WTC11 (cell line): ENCODE measurements at regions not wholly inside any gene's neighbourhood (a gene's known extent, or its start where the extent isn't known, plus 50 kb on each side); places are given as distances from the start of the nearest gene placed in this dataset.

ENCODE experiments used
- ATAC-seq: fragments of 200-7000 bp; cut with Tn5 transposase; 2 replicates; pipeline ENCODE4 v1.10.0; 2021; ENCODE audit warnings: mild to moderate bottlenecking, moderate library complexity
- CTCF ChIA-PET: fragments of 300-600 bp; sonication (Branson Sonifier 250); formaldehyde crosslinking; loops from one replicate; lab custom pipeline; 2021; ENCODE audit warnings: antibody characterized with exemption; lab: Charles Lee
- POLR2A ChIA-PET: fragments of 350-600 bp; sonication (Branson Sonifier 250); formaldehyde crosslinking; loops from one replicate; lab custom pipeline; 2021; ENCODE audit warnings: antibody characterized with exemption; lab: Charles Lee
- DNase-seq: peaks from one replicate; pipeline ENCODE4 v3.0.0; 2021; ENCODE audit warnings: low spot score
- H3K27ac Mint-ChIP-seq: 2 replicates; pipeline ENCODE4 v1.8.0; 2021; ENCODE audit warnings: mixed read lengths
- H3K27me3 Mint-ChIP-seq: 2 replicates; pipeline ENCODE4 v1.8.0; 2021; ENCODE audit warnings: low read depth, mild to moderate bottlenecking, moderate library complexity, mixed read lengths
- H3K36me3 Mint-ChIP-seq: 2 replicates; pipeline ENCODE4 v1.8.0; 2021; ENCODE audit warnings: mixed read lengths
- H3K4me1 Mint-ChIP-seq: 2 replicates; pipeline ENCODE4 v1.8.0; 2022; ENCODE audit warnings: mixed read lengths
- H3K4me3 Mint-ChIP-seq: 2 replicates; pipeline ENCODE4 v1.8.0; 2021; ENCODE audit warnings: mild to moderate bottlenecking, moderate library complexity, mixed read lengths
- H3K9me3 Mint-ChIP-seq: 2 replicates; pipeline ENCODE4 v1.8.0; 2021; ENCODE audit warnings: mixed read lengths
- ATF2 ChIP-seq: sonication (generic); formaldehyde crosslinking; IDR thresholded peaks from 2 replicates; pipeline ENCODE4 v1.8.1; 2022; ENCODE audit warnings: low read depth, missing genetic modification reagents, borderline replicate concordance
- CBFB ChIP-seq: sonication (generic); formaldehyde crosslinking; IDR thresholded peaks from 2 replicates; pipeline ENCODE4 v1.8.1; 2022; ENCODE audit warnings: mild to moderate bottlenecking, low read depth, missing genetic modification reagents
- CTCF ChIP-seq: fragments of 200-600 bp; IDR thresholded peaks from 2 replicates; pipeline ENCODE4 v1.8.0; 2022; ENCODE audit warnings: antibody characterized with exemption
- ELF4 ChIP-seq: sonication (generic); formaldehyde crosslinking; IDR thresholded peaks from 2 replicates; pipeline ENCODE4 v1.8.1; 2022; ENCODE audit warnings: low read depth, mild to moderate bottlenecking, moderate library complexity, missing genetic modification reagents
- FOXK1 ChIP-seq: sonication (generic); formaldehyde crosslinking; IDR thresholded peaks from 2 replicates; pipeline ENCODE4 v1.8.0; 2022; ENCODE audit warnings: mild to moderate bottlenecking, moderate library complexity, missing genetic modification reagents
- GABPB1 ChIP-seq: sonication (generic); formaldehyde crosslinking; IDR thresholded peaks from 2 replicates; pipeline ENCODE4 v1.8.1; 2023; ENCODE audit warnings: mild to moderate bottlenecking, missing genetic modification reagents
- GTF2I ChIP-seq: fragments of 250-450 bp; sonication (Bioruptor Pico); conservative IDR thresholded peaks from 2 replicates; pipeline ENCODE4 v1.4.0; 2021; ENCODE audit warnings: mild to moderate bottlenecking
- HMGA2 ChIP-seq: fragments of 250-450 bp; sonication (Bioruptor Pico); IDR thresholded peaks from 2 replicates; pipeline ENCODE4 v1.4.0; 2021; ENCODE audit warnings: mild to moderate bottlenecking, moderate library complexity
- IRF2 ChIP-seq: sonication (generic); formaldehyde crosslinking; IDR thresholded peaks from 2 replicates; pipeline ENCODE4 v1.8.0; 2022; ENCODE audit warnings: low read depth, missing genetic modification reagents, borderline replicate concordance
- KAT7 ChIP-seq: sonication (generic); formaldehyde crosslinking; IDR thresholded peaks from 2 replicates; pipeline ENCODE4 v1.8.1; 2023; ENCODE audit warnings: missing genetic modification reagents, mild to moderate bottlenecking, borderline replicate concordance
- MXD4 ChIP-seq: fragments of 250-450 bp; sonication (Bioruptor Pico); IDR thresholded peaks from 2 replicates; pipeline ENCODE4 v1.8.0; 2021; ENCODE audit warnings: mild to moderate bottlenecking, moderate library complexity, borderline replicate concordance
- NR1H2 ChIP-seq: sonication (generic); formaldehyde crosslinking; IDR thresholded peaks from 2 replicates; pipeline ENCODE4 v1.9.0; 2021; ENCODE audit warnings: mild to moderate bottlenecking, moderate library complexity, missing genetic modification reagents
- NR3C1 ChIP-seq: sonication (generic); formaldehyde crosslinking; conservative IDR thresholded peaks from 2 replicates; pipeline ENCODE4 v1.8.1; 2023; ENCODE audit warnings: low read depth, mild to moderate bottlenecking, missing genetic modification reagents
- RELA ChIP-seq: sonication (generic); formaldehyde crosslinking; IDR thresholded peaks from 2 replicates; pipeline ENCODE4 v1.8.1; 2022; ENCODE audit warnings: missing genetic modification reagents, mild to moderate bottlenecking, borderline replicate concordance
- SMAD4 ChIP-seq: sonication (generic); formaldehyde crosslinking; IDR thresholded peaks from 2 replicates; pipeline ENCODE4 v1.8.0; 2022; ENCODE audit warnings: mild to moderate bottlenecking, missing genetic modification reagents
- SOX15 ChIP-seq: fragments of 250-450 bp; sonication (Bioruptor Pico); IDR thresholded peaks from 2 replicates; pipeline ENCODE4 v1.9.0; 2021; ENCODE audit warnings: mild to moderate bottlenecking
- SP1 ChIP-seq: sonication (generic); formaldehyde crosslinking; conservative IDR thresholded peaks from 2 replicates; pipeline ENCODE4 v1.8.1; 2022; ENCODE audit warnings: missing genetic modification reagents
- TCF7 ChIP-seq: sonication (generic); formaldehyde crosslinking; IDR thresholded peaks from 2 replicates; pipeline ENCODE4 v1.8.0; 2022; ENCODE audit warnings: mild to moderate bottlenecking, low read depth, missing genetic modification reagents, moderate library complexity
- TP53 ChIP-seq: sonication (generic); formaldehyde crosslinking; IDR thresholded peaks from 2 replicates; pipeline ENCODE4 v1.8.1; 2023; ENCODE audit warnings: mild to moderate bottlenecking, missing genetic modification reagents
- ZNF281 ChIP-seq: sonication (generic); formaldehyde crosslinking; IDR thresholded peaks from 2 replicates; pipeline ENCODE4 v1.8.0; 2023; ENCODE audit warnings: mild to moderate bottlenecking, missing genetic modification reagents
- ZNF396 ChIP-seq: fragments of 250-450 bp; sonication (Bioruptor Pico); IDR thresholded peaks from 2 replicates; pipeline ENCODE4 v1.8.0; 2021; ENCODE audit warnings: mild to moderate bottlenecking, moderate library complexity, borderline replicate concordance
- TF ChIP-seq, protein P1 (sequence below): sonication (generic); formaldehyde crosslinking; IDR thresholded peaks from 2 replicates; pipeline ENCODE4 v1.8.0; 2022; ENCODE audit warnings: mild to moderate bottlenecking, missing genetic modification reagents
- TF ChIP-seq, protein P2 (sequence below): sonication (generic); formaldehyde crosslinking; conservative IDR thresholded peaks from 2 replicates; pipeline ENCODE4 v1.8.1; 2023; ENCODE audit warnings: mild to moderate bottlenecking, low read depth, missing genetic modification reagents, moderate library complexity
- TF ChIP-seq, protein P3 (sequence below): sonication (generic); formaldehyde crosslinking; IDR thresholded peaks from 2 replicates; pipeline ENCODE4 v1.8.0; 2022; ENCODE audit warnings: mild to moderate bottlenecking, missing genetic modification reagents
- TF ChIP-seq, protein P4 (sequence below): sonication (generic); formaldehyde crosslinking; IDR thresholded peaks from 2 replicates; pipeline ENCODE4 v1.8.1; 2023; ENCODE audit warnings: mild to moderate bottlenecking, missing genetic modification reagents

GRCh38 chr6:51209651-51210050, 391.0 kb downstream of the TFAP2B start (continued):
- no peak for TF ChIP-seq NR3C1 (CRISPR knock-in tag)
- no peak for TF ChIP-seq ZNF281 (CRISPR knock-in tag)
- TF ChIP-seq, protein P1, sequence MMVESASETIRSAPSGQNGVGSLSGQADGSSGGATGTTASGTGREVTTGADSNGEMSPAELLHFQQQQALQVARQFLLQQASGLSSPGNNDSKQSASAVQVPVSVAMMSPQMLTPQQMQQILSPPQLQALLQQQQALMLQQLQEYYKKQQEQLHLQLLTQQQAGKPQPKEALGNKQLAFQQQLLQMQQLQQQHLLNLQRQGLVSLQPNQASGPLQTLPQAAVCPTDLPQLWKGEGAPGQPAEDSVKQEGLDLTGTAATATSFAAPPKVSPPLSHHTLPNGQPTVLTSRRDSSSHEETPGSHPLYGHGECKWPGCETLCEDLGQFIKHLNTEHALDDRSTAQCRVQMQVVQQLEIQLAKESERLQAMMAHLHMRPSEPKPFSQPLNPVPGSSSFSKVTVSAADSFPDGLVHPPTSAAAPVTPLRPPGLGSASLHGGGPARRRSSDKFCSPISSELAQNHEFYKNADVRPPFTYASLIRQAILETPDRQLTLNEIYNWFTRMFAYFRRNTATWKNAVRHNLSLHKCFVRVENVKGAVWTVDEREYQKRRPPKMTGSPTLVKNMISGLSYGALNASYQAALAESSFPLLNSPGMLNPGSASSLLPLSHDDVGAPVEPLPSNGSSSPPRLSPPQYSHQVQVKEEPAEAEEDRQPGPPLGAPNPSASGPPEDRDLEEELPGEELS (CRISPR knock-in tag), result no peak
- TF ChIP-seq ZNF396 (CRISPR knock-in tag), result no peak
- TF ChIP-seq FOXK1 (CRISPR knock-in tag), result no peak
- TF ChIP-seq, protein P2, sequence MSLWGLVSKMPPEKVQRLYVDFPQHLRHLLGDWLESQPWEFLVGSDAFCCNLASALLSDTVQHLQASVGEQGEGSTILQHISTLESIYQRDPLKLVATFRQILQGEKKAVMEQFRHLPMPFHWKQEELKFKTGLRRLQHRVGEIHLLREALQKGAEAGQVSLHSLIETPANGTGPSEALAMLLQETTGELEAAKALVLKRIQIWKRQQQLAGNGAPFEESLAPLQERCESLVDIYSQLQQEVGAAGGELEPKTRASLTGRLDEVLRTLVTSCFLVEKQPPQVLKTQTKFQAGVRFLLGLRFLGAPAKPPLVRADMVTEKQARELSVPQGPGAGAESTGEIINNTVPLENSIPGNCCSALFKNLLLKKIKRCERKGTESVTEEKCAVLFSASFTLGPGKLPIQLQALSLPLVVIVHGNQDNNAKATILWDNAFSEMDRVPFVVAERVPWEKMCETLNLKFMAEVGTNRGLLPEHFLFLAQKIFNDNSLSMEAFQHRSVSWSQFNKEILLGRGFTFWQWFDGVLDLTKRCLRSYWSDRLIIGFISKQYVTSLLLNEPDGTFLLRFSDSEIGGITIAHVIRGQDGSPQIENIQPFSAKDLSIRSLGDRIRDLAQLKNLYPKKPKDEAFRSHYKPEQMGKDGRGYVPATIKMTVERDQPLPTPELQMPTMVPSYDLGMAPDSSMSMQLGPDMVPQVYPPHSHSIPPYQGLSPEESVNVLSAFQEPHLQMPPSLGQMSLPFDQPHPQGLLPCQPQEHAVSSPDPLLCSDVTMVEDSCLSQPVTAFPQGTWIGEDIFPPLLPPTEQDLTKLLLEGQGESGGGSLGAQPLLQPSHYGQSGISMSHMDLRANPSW (CRISPR knock-in tag), result no peak
- no peak for TF ChIP-seq TCF7 (CRISPR knock-in tag)
- no peak for TF ChIP-seq GTF2I (CRISPR knock-in tag)
- no peak for TF ChIP-seq ATF2 (CRISPR knock-in tag)
- TF ChIP-seq MXD4 (CRISPR knock-in tag), result no peak

DNA sequence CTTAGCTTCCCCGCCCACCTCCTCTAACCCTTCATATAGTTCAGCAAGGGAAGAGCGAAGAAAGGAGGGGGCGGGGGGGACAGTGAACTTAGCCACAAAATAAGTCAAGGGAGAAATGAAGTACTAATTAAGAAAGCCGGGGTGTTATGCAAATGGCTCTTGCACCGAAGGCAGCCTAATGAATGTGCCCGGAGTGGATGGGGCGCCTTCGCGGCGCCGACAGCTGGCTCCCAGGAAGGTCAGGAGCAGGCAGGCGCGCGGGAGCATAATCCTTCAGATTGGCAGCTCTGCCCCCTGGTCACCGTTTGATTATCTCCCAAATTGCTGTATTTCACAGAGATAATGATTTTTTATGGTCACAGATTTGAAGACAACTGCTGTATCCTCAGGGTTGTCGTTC, 395.1 kb downstream of the TFAP2B start:
- POLR2A ChIA-PET, result no interaction called here
- peaks cover 13% of the 10 kb centered on the region for H3K27me3 Mint-ChIP-seq
- H3K9me3 Mint-ChIP-seq, result no peaks in the 10 kb centered on the region
- no peak overlapping the region for H3K27ac Mint-ChIP-seq
- no peaks in the 10 kb centered on the region for H3K36me3 Mint-ChIP-seq
- DNase-seq (peak; percentile 45), ATAC-seq (peak; percentile 84)
- CTCF ChIA-PET, result interaction anchor here (1.1 kb wide), 1 partner anchor 10 kb away, joined by 3 read pairs; no protein-coding TSS in a partner anchor
- peaks cover 36% of the 10 kb centered on the region for H3K4me1 Mint-ChIP-seq
- H3K4me3 Mint-ChIP-seq, result peak overlapping the region; percentile 54
- TF ChIP-seq IRF2 (CRISPR knock-in tag) (no peak), SMAD4 (no peak), SP1 (CRISPR knock-in tag) (no peak), CBFB (no peak), HMGA2 (CRISPR knock-in tag) (no peak), CTCF (no peak), SOX15 (no peak), NR1H2 (CRISPR knock-in tag) (no peak), TP53 (CRISPR knock-in tag) (no peak), KAT7 (CRISPR knock-in tag) (no peak), ELF4 (CRISPR knock-in tag) (no peak), NR3C1 (CRISPR knock-in tag) (no peak), GABPB1 (CRISPR knock-in tag) (no peak), RELA (no peak)
- TF ChIP-seq, protein P3, sequence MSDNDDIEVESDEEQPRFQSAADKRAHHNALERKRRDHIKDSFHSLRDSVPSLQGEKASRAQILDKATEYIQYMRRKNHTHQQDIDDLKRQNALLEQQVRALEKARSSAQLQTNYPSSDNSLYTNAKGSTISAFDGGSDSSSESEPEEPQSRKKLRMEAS (CRISPR knock-in tag), result no peak
- TF ChIP-seq, protein P4, sequence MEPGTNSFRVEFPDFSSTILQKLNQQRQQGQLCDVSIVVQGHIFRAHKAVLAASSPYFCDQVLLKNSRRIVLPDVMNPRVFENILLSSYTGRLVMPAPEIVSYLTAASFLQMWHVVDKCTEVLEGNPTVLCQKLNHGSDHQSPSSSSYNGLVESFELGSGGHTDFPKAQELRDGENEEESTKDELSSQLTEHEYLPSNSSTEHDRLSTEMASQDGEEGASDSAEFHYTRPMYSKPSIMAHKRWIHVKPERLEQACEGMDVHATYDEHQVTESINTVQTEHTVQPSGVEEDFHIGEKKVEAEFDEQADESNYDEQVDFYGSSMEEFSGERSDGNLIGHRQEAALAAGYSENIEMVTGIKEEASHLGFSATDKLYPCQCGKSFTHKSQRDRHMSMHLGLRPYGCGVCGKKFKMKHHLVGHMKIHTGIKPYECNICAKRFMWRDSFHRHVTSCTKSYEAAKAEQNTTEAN (CRISPR knock-in tag), result no peak
